UCSD-AML1 (cell line): ENCODE measurements at regions not wholly inside any gene's neighbourhood (a gene's known extent, or its start where the extent isn't known, plus 50 kb on each side); places are given as distances from the start of the nearest gene placed in this dataset.
"Not testable (repeated sequence)": the region's sequence is repeated elsewhere in the genome, so short reads cannot be mapped to it uniquely, and the experiment has no call there.

Source experiments
- DNase-seq: peaks from one replicate; lab custom pipeline; 2025; ENCODE audit not compliant: unreplicated experiment; lab: John Stamatoyannopoulos, UW

DNA sequence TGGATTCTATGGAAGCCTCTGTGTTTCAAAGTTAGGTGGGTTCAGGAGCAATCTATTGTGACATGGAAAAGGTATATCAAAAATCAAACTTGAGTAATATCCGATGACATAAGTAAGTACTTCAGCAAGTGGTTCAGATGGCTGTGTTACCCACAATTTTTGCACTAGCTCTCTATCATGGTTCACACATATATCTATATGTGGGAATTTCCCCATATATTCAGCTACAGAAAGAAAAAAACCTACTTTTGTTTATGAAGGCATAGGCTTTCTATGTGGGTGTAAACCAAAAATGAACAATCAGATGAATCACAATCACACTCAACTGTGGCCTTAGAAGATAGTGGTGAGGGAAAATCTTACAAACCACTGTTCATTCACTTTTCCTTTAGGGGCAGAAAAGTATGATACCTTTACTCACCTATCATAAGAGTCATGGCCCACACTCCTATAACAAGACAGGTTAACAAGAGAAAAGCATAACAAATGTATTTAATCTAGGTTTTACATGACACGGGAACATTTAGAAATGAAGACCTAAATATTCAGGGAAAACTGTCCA lies 449.6 kb upstream of the HTR1E start:
- no peak for DNase-seq

DNA sequence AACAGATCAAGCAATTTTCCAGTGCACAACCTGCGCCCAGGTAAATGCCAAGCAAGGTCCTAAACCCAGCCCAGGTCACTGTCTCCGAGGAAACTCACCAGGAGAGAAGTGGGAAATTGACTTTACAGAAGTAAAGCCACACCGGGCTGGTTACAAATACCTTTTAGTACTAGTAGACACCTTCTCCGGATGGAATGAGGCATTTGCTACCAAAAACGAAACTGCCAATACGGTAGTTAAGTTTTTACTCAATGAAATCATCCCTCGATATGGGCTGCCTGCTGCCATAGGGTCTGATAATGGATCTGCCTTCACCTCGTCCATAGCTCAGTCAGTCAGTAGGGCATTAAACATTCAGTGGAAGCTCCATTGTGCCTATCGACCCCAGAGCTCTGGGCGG lies 459.0 kb upstream of the HTR1E start:
- not testable (repeated sequence) for DNase-seq

DNA sequence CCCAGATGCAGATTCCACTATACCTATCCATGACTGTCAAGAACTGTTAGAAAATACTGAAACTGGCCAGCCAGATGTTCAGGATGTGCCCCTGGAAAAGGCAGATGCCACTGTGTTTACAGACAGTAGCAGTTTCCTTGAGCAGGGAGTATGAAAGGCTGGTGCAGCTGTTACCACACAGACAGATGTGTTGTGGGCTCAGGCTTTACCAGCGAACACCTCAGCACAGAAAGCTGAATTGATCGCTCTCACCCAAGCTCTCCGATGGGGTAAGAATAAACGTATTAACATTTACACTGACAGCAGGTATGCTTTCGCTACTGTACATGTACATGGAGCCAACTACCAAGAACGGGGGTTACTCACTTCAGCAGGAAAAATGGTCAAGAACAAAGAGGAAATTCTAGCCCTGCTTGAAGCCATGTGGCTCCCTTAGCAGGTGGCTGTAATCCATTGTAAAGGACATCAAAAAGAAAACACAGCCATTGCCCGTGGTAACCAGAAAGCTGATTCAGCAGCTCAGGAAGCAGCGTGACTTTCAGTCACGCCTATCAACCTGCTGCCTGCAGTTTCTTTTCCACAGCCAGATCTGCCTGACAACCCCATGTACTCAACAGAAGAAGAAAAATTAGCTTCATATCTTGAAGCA lies 459.7 kb upstream of the HTR1E start:
- no peak for DNase-seq

DNA sequence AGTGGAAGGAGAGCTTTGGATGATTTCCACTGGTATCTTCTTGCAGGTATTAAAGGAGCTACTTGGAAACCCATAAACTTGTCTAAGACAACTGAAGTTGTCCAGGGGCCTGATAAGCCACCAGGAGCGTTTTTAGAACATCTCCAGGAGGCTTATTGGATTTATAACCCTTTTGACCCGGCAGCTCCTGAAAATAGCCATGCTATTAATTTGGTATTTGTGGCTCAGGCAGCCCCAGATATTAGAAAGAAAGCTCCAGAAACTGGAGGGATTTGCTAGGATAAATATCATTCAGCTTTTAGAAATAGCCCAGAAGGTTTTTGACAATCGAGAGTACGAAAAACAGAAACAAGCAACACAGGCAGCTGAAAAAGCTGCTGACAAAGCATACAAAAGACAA lies 461.0 kb upstream of the HTR1E start:
- DNase-seq = no peak

DNA sequence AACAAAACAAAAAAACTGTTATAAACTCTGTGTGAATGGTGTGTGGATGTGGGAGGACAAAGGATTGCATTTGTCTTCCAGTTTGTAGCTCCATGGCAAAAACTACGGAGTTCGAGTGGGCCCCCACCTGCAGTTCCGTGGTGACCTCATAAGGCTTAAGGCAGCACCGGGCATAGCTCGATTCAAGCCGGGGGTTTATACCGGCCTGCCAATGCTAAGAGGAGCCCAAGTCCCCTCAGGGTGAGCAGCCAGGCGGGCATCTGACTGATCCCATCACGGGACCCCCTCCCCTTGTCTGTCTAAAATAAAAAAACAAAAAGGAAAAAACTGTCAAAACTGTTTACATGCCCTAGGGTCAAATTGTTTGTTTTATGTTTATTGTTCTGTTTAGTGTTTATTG lies 463.2 kb upstream of the HTR1E start:
- DNase-seq = no peak

DNA sequence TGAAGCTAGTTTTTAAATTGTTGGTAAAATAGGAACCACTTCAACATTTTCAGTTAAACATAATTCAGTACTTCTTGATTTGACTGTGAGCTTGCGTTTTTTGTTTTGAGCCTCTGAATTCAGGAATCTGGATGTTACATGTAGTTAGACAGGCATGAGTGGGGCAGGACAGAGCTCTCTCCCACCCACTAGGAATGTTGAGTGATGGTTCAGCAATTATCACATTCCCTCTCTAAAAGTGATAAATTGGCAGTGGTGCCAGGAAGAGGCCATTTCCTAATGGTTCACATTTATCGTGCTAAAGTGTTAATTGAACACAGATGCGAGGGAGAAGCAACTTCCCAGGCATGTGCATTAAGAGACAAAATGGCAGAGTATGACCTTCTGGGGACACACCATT lies 465.5 kb upstream of the HTR1E start:
- DNase-seq = no peak

DNA sequence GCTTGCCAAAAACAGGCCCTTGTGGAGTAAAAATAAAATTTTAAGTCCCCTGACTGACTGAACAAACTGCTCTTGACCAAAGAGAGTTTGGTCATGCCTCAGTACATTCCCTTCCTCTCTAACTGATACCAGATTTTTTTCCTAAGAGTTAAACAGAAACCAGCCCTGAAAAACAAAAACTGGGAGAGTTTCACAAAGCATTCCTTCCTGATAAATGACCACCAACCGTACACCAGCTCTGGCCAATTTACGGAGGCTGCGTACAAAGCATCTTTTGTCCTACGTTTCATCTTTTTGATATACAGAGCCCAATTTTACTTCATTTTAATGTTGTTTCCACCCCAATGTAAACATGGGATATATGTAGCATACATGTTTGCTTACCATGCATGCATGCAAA lies 477.4 kb upstream of the HTR1E start:
- no peak for DNase-seq

DNA sequence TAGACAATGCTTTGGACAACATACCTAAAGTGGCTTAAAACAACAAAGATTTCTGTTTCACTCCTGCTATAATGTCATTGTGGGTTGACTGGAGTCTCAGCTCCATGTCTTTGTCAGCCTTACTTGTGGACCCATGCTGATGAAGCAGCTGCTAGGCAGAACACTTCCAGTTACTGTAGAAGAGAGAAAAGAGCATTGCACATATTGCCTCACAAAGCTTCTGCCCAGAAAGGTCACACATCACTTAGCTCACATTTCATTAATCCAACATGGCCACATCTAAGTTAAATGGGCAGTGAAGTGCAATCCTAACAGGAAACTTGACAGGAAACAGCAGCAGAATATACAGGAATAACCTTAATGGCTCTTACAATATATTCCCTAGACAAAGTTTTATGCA lies 480.5 kb upstream of the HTR1E start:
- no peak for DNase-seq

DNA sequence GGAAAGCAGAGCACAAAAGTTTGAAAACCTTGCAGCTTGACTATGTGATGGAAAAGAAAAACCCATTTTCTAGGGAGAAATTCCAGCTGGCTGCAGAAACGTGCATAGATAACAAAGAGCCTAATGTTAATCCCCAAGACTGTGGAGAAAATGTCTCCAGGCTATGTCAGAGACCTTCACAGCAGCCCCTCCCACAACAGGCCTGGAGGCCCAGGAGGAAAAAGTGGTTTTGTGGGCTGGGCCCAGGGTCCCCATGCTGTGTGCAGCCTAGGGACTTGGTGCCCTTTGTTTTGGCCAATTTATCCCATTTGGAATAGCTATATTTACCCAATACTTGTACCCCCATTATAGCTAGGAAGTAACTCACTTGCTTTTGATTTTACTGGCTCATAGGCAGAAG lies 484.1 kb upstream of the HTR1E start:
- no peak for DNase-seq

DNA sequence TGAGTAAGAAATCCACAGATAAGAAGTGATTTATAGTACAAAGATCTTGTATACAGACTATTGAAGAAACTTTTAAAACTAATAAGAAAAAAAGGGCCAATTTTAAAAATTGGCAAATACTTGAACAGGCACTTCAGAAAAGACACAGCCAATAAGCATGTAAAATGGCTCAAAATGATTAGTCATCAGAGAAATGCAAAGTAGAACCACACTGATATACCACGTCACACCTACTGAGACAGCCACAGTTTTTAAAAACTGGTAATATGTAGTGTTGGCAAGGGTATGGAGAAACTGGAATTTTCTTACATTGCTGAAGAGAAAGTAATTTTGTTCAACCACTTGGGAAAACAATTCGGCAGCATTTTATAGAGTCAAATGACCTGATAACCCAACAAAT lies 488.9 kb upstream of the HTR1E start:
- no peak for DNase-seq

DNA sequence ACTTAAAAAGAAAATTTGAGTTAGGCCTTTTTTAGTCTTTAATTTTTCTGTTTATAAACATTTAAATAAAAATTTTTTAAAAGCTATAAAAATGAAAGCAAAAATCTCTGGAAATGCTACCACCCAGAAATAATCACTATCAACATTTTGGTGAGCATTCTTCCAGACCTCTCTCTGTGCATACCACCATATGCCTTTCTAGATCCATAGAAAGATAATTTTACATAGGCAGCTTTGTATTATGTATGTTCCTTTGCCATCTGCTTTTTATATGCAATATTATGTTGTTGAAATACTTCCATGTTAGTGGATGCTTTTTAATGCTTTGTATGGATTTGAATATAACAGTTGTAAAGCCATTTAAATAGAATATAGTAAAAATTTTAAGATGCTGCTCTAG lies 496.7 kb upstream of the HTR1E start:
- no peak for DNase-seq

DNA sequence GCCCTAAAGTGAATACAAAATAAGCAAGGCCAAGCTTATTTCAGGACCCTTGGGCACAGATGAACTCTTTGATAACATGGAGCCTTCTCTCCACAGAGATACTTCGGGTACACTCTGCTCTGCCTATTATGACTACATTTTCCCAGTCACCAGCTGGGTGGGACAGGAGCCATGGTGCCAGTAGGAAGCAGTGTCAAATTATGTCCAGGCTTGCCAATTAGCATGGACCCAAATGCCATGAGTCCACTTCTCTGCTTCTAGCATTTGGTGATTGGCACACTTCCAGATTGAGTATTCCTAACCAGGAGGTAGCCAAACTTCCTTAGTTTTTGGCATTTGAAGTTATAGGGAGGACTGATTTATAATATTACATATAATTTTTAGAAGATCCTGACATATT lies 513.8 kb upstream of the HTR1E start:
- no peak for DNase-seq

DNA sequence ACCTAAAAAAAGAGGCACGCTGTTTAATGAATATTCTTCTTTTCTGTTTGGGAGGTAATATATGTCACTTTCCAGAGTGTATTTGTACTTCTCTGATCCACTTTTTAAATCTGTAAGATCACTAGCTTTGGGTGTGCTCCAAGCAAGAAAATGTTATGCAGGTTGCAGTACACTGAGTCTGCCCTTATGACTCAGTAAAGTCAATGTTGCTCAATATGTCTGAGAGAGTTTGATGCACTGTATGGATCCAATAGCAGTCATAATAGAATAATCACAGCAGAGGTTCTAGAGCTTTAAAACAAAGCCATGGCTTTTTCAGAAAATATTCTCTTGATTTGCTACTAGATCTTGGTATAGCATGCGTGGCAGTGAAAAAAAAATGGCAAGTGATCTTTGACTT lies 525.3 kb upstream of the HTR1E start:
- no peak for DNase-seq

DNA sequence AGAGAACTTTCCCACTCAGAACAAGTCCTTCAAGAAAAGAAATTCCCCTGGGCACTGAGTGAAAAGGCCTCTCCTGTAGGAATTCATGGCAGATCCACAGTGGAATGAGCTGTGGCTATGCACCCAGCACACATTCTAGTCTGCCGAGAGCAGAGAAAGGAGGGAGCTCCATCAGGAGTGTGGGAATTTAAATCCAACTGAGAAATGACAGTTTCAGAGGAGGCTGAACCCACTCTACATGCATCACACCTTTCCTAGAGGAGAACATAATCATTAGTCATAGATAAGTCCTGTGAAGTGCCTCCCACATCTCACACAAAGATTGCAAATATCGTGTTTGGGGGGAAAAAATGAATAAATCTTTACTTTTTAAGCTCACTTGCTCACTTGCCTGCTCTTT lies 530.2 kb upstream of the HTR1E start:
- DNase-seq = no peak

DNA sequence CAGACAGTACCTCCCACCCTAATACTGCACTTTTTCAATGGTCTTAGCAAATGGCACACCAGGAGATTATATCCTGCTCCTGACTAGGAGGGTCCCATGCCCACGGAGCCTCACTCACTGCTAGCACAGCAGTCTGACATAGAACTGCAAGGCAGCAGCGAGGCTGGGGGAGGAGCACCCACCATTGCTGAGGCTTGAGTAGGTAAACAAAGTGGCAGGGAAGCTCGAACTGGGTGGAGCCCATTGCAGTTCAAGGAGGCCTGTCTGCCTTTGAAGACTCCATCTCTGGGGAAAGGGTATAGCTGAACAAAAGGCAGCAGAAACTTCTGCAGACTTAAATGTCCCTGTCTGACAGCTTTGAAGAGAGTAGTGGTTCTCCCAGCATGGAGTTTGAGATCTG lies 544.5 kb upstream of the HTR1E start:
- not testable (repeated sequence) for DNase-seq

DNA sequence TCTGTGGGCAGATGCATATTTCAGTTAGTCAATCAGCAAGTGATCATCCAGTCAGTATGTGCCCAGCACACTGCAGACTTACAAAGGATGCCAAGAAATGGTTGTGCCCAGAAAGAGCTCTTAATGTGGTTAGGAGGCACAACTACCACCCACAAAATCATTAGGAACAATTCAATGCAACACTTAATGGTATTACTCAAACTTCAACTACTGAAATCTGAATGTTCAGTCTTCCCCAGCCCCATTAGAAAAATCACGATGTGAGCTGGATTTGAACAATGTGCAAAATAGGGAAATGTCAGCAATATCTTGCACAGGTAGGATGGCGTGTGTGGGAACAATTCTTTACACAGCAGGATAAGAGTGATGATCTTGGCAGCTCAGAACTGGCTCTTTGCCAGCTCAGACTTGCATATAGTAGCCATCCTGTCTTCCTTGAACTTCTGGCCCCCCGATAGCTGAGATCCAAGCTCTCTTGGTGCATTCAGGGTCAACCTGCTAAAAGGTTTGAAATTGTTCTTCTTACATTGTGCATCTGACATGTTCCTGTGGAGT lies 556.7 kb upstream of the HTR1E start:
- no peak for DNase-seq

DNA sequence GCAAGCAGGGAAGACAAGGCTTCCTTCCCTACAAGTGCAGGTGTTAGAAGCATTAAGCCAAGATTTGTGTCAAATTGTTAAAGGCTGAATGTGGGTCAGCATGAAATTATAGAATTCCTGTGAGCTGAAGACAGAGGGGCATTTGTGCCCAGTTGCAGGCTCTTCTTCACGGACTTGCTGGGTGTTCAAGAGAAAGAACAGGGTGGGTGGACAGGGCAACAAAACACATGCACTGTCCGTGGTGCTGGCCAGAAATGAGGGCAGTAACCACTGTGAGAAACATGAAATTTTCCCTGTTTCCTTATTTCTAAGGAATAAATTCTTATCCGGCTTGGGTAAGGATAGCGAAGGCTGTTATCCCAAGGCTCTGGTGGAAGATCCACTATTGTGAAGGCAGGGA lies 579.5 kb upstream of the HTR1E start:
- no peak for DNase-seq

DNA sequence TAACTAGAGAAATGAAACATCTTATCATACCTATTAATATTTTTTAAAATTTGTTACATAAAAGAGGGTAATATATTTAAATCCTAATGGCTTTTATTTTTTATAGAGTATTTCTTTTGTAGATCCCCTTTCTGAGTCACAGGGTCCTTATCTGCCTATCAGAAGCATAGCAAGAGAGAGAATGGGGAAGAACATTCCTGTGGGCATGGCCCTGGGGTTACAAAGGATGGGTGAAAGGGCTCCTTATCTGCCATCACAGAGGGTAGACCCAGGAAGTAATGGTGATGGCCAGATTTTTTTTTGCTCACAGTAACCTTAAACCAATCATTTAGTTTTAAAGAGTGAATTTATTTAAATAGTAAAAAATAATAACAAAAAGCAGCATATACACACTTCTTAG lies 582.1 kb upstream of the HTR1E start:
- DNase-seq = no peak

DNA sequence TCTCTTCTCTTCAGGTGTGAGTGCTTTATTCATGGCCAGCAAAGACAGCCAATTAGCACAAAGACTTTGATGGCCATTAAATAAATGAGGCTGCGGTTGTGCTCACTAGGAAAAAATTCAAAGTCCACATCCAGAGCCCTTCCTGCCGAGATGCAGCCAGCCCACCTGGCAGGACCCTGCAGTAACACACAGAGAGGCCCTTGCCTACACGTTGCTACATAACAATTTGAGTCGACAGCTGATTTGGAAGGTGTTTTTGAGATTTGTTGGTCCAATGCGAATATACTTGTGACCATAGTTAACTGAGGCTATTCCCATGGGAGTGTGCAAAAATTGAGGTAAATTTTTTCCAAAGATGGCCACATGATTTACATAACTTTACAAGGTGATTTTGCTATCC lies 605.4 kb upstream of the HTR1E start:
- DNase-seq = no peak

DNA sequence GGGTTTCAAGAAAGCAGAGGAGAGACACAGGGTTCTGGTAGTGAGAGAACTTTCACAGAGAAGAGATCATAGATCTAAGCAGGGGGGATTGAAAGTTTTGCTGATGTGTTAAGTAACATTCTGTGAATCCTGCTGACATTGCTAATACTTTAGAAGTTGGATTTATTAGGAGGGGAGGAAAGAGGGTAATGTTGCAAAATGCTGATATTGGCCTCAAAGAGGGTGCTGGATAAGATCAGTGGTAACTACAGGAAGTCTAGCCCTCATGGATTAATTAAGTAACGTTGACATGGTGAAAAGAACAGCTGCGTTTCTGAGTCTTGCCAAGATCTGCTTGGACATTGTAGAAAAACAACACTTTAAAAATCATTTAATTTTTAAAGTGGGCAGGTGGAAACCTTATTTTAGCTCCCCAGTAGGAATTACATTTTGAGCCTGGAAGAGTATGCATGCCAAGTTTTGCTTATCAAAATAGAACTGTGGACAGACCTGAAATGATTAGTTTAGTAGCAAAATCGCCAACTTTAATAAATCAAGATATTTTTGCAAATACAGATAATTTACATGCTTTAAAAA lies 606.0 kb upstream of the HTR1E start:
- no peak for DNase-seq

DNA sequence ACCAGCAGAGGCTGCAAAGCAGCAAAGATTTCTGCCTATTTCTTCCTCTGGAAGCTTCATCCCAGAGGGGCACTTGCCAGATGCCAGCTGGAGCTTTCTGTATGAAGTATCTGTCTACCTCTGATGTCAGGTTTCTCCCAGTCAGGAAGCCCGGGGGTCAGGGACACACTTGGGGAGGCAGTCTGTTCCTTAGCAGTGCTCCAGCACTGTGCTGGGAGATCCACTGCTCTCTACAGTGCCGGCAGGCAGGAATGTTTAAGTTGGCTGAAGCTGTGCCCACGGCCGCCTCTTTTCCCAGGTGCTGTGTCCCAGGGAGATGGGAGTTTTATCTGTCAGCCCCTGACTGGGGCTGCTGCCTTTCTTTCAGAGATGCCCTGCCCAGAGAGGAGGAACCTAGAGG lies 631.1 kb upstream of the HTR1E start:
- DNase-seq = no peak

DNA sequence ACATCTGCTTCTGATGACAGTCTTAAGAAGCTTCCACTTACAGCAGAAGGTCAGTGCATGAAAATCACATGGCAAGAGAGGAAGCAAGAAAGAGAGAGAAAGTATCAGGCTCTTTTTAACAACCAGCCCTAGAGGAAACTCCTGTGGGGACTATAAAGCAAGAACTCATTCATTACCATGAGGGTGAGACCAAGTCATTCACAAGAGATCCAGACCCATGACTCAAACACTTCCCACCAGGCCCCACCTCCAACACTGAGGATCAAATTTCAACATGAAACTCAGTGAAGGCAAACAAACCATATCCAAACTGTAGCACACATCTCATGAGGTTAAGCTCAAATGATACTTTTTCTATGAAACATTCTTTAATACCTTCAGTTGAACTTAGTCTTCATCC lies 643.2 kb upstream of the SYNCRIP start:
- DNase-seq = no peak
